Left renal pelvis (tissue), 4 donors: ENCODE measurements at regions not wholly inside any gene's neighbourhood (a gene's known extent, or its start where the extent isn't known, plus 50 kb on each side); places are given as distances from the start of the nearest gene placed in this dataset.
"Not testable (repeated sequence)": the region's sequence is repeated elsewhere in the genome, so short reads cannot be mapped to it uniquely, and the experiment has no call there.

ENCODE experiments used
- DNase-seq, 4 donors: peaks; one replicate each; pipeline ENCODE4 v3.0.0-alpha.2; 2013; ENCODE audit warnings: low read depth in 4 of 4, low spot score in 3 of 4

GRCh38 chr17:15802917-15803316 is 70.8 kb downstream of the TBC1D26 start:
- not testable (repeated sequence) for DNase-seq

DNA sequence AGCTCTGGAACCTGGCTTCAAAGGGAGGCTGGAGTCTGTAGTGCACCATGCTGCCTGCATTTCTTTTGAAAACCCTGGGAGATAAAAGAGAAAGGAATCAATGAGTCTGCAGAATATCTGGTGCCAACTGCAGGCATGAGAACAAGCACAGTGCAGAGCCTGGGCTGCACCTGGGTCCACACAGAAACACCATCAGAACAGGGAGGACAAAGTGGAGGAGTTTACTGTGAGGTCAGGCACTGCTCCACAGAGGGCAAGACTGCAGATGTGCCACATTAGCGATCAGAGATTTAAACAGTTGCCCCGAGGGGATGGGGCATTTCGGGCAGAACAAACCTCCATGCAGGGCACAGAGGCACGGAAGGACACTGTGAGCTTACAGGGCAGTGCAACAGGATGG is 74.7 kb downstream of the TBC1D26 start:
- DNase-seq: not testable (repeated sequence)

GRCh38 chr17:15813388-15813787 is 81.3 kb downstream of the TBC1D26 start:
- not testable (repeated sequence) for DNase-seq

GRCh38 chr17:15814003-15814402 is 81.9 kb downstream of the TBC1D26 start:
- DNase-seq: not testable (repeated sequence)

DNA sequence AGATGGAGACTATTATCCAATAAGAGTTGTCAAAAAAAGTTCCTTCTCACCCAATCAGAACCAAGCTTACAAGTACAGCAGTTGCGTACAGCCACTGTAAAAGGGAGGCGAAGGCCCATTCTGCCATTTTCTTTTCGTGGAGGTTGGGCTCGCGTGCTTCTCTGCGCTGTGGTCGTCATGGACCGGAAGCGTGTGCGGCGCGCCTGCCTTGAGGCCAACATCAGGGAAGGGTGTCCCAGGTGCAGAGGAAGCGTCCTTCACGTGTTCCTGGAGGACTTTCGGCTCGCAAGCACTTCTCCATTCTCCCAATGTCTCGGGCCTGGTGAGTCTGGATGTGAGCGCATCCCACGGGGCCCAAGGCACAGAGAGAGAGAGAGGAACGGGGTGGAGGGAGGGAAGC is 85.8 kb downstream of the TBC1D26 start:
- not testable (repeated sequence) for DNase-seq

- DNase-seq: not testable (repeated sequence)
These were observed 90.2 kb downstream of the TBC1D26 start for GRCh38 chr17:15822280-15822679.

GRCh38 chr17:15828727-15829314 is 96.7 kb downstream of the TBC1D26 start:
- peak; percentile 31 to 45 (median 38) for DNase-seq

DNA sequence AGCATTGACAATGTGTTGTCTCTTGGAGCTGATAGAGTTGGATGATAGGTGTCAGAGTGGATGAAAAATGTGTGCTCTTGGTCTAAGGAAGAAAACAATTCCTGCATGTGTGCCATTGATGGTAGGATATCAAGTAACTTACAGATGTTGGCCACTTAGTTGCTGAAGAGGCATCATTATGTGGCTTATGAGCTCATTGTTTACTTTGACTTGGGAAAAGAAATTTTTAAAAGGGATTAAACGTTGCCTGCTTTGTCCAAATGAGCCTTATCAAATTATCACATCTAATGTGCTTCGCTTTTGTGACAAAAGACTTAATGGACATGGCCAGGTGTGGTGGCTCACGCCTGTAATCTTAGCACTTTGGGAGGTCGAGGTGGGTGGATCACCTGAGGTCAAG is 98.1 kb downstream of the TBC1D26 start:
- DNase-seq: not testable (repeated sequence)

DNA sequence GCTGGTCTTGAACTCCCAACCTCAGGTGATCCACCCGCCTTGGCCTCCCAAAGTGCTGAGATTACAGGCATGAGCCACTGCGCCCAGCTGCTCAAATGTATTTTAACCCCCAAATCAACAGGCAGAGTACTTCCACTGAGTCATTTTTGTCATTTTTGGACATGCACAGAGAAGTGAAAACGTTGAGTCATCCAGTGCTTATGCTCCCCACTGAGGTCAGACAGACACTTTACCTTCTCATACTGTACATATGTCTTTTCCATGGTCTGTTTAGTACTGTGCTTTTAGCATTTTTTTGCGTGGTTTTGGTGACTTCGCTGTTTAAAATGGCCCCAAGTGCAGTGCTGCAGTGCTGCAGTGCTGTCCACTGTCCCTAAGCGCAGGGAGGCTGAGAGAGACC is 99.1 kb downstream of the TBC1D26 start:
- DNase-seq: not testable (repeated sequence)

- not testable (repeated sequence) for DNase-seq
These were observed 100.9 kb downstream of the TBC1D26 start for GRCh38 chr17:15832921-15833480.

GRCh38 chr17:15833890-15834289 is 101.8 kb downstream of the TBC1D26 start:
- not testable (repeated sequence) for DNase-seq

DNA sequence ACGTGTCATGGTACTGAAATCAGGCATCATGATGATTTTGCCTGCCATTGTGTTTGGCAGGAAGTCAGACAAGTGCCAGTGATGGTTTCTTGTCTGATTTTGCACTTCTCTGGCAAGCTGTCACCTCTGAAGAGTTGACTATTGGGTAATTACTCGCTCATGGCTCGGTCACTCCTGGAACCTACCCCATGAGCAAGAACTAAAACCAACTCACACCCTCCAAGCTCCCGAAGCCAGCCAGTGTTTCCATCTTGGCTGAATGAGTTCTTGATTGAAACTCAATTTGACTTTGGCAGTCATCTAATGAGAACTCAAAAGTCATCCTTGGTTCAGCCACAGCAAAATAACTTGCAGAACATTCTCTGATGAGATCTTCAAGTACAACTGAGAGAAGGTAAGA is 103.4 kb downstream of the TBC1D26 start:
- DNase-seq: not testable (repeated sequence)

DNA sequence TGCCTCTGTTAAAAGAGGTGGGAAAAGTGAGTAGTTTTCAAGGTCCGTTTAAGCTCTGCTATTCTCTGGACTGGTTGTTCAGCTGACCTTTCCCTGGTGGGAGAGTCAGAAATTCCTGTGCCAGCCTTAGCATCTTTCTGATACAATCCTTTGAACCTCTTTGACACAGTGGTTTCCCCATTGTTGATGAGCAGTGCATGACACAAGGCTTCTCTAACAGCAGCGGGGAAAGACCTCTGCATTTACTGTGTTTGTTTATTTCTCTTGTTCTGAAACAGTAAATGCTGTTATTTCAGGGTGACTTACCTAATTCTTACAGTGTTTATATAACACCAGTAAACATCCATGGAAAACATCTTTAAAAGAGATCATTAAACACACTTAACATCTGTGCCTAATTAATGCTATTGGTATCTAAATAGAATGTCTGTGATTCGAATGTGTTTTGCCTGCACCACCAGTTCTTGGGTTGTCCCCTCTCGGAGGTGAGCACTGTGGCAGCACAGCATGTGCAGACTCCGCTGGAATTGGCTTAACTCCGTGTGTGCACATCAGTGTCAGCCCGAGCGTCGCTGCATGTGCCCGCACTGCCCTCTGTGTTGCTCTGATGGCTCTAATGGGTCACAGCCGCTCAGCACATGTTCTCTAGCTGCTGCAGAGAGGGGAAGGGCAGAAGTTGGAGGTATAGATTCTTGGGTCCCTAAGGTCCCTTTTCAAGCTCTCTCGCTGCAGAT is 104.3 kb downstream of the TBC1D26 start:
- DNase-seq: not testable (repeated sequence)

- not testable (repeated sequence) for DNase-seq
These were observed 104.9 kb downstream of the TBC1D26 start for GRCh38 chr17:15836991-15837390.

DNA sequence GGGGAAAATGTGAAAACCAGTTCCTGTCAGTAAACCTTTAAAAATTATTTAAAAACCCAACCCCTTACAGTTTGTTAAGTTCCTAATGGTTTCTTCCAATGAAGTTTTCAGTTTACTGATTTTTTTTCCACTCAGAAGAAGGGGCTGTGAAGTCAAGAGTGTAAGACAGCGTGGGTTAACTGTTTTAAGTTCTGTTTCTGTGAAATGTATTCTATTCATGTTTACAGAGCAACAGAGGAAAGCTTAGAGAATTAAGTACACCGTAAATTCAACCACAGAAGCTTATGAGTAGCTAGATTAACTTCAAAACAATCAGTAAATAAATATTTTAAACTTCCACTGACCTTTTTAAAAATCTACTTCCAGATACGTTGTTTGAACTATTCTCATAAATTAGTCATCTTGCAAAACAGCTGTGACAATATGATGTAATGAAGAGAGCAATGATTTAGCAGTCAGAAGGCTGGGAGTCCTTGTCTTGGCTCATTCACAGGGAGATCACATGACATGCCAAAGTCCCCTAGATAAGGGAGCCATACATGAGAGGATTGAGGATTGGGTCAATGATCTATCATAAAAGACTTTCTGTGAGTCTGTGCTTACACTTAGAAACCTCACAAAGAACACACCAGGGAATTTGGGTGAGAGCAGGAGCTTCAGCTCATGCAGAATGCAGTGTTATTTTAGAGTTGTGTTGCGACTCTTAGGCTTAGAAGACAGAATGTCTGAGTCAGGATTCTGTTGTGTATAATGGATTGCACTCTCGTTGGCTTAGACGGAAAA is 97.3 kb upstream of the ADORA2B start:
- DNase-seq: not testable (repeated sequence)

- not testable (repeated sequence) for DNase-seq
These were observed 95.9 kb upstream of the ADORA2B start for GRCh38 chr17:15849054-15849453.

- not testable (repeated sequence) for DNase-seq
These were observed 94.9 kb upstream of the ADORA2B start for GRCh38 chr17:15850071-15850470.

GRCh38 chr17:15850687-15851086 is 94.2 kb upstream of the ADORA2B start:
- not testable (repeated sequence) for DNase-seq

- not testable (repeated sequence) for DNase-seq
These were observed 92.1 kb upstream of the ADORA2B start for GRCh38 chr17:15852863-15853262.

- not testable (repeated sequence) for DNase-seq
These were observed 88.7 kb upstream of the ADORA2B start for GRCh38 chr17:15856191-15856590.

DNA sequence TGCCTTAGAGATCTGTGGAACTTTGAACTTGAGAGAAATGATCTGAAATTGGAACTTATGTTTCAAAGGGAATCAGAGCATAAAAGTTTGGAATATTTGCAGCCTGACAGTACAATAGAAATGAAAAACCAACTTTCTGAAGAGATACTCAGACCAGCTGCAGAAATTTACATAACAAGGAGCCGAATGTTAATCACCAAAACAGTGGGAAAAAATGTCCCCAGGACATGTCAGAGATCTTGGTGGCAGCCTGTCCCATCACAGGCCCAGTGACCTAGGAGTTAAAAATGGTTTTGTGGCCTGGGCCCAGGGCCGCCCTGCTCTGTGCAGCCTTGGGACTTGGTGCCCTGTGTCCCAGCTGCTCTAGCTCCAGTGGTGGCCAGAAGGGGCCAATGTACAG is 88.2 kb upstream of the ADORA2B start:
- not testable (repeated sequence) for DNase-seq
